SIG-M5 (cell line): ENCODE measurements at regions not wholly inside any gene's neighbourhood (a gene's known extent, or its start where the extent isn't known, plus 50 kb on each side); places are given as distances from the start of the nearest gene placed in this dataset.
A peak's percentile ranks its signal among the peaks of the same experiment; 100 is the strongest.

ENCODE experiments used
- DNase-seq: peaks from one replicate; lab custom pipeline; 2025; lab: John Stamatoyannopoulos, UW

GRCh38 chr1:182193908-182194550, 132.5 kb upstream of the ZNF648 start:
- peak; percentile 52 for DNase-seq

DNA sequence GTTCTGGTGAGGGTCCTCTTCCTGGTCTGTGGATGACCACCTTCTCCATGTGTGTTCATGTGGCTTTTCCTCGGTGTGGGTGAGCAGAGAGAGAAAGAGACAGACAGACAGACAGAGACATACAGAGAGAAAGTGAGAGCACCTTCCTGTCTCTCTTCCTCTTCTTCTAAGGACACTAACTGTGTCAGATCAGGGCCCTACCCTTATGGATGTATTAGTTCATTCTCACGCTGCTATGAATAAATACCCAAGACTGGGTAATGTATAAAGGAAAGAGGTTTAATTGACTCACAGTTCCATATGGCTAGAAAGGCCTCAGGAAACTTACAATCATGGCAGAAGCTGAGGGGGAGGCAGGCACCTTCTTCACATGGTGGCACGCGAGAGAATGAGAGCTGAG, 131.5 kb upstream of the ZNF648 start:
- no peak for DNase-seq

- no peak for DNase-seq
These were observed 130.7 kb upstream of the ZNF648 start for GRCh38 chr1:182192215-182192614.

- no peak for DNase-seq
These were observed 130.0 kb upstream of the ZNF648 start for GRCh38 chr1:182191381-182192115.

GRCh38 chr1:182189535-182190066, 128.1 kb upstream of the ZNF648 start:
- no peak for DNase-seq

- DNase-seq = no peak
These were observed 125.2 kb upstream of the ZNF648 start for GRCh38 chr1:182186757-182187146.

GRCh38 chr1:182185842-182186756, 124.6 kb upstream of the ZNF648 start:
- DNase-seq = no peak

DNA sequence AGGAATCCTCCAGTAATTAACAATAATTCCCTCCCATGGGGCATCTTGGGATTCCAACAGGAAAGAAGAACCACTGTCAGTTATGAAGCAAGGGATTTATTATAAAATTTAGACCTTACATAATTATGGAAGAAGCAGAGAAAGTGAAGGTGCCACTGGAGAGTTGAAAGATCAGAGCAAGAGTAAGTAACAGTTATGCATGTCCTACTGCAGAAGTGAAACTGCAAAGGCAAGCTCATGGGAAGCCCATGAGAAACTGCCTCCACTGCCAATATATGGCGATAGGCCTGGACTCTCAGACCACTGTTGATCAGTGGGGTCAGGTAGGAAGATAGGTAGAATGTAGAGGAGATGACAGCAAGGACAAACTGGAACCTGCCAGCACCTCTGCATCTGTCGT, 123.6 kb upstream of the ZNF648 start:
- DNase-seq = no peak

- DNase-seq = no peak
These were observed 122.1 kb upstream of the ZNF648 start for GRCh38 chr1:182183606-182184005.

DNA sequence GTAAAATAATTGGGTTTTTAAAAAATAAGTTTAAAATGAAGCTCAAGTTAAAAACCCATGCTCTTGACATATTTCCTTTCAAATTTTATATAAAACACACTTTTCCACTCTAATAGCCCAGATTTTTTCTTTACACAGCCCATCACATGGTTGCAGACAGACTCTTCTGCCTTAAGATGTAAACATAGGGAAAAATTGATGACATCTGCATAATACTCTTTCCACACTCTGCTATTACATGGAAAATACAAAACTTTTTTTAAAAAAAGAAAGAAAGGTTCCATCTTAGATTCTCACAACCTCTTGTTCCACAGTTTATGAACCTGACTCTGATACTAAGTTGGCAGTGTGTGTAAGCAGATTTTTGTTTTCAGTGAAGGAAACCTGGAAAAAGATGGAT, 120.8 kb upstream of the ZNF648 start:
- no peak for DNase-seq

GRCh38 chr1:182181167-182181572, 119.7 kb upstream of the ZNF648 start:
- no peak for DNase-seq

- DNase-seq = peak; percentile 81
These were observed 113.9 kb upstream of the ZNF648 start for GRCh38 chr1:182175361-182175931.

DNA sequence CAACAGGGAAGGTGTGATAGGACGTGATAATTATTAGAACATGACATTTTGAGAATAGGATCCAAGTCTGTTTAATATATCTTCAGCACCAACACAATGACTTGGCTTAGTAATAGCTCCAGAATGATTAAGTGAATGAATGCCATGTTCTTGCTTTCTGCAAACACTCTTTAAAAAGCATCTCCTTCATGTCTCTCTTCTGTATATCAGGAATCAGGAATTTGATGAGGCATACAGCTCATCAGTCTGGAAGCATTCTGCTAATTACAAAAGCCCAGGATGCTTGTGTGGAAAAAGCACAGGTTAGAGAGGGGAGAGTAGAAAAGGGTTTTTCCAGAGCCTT, 113.0 kb upstream of the ZNF648 start:
- DNase-seq = no peak

DNA sequence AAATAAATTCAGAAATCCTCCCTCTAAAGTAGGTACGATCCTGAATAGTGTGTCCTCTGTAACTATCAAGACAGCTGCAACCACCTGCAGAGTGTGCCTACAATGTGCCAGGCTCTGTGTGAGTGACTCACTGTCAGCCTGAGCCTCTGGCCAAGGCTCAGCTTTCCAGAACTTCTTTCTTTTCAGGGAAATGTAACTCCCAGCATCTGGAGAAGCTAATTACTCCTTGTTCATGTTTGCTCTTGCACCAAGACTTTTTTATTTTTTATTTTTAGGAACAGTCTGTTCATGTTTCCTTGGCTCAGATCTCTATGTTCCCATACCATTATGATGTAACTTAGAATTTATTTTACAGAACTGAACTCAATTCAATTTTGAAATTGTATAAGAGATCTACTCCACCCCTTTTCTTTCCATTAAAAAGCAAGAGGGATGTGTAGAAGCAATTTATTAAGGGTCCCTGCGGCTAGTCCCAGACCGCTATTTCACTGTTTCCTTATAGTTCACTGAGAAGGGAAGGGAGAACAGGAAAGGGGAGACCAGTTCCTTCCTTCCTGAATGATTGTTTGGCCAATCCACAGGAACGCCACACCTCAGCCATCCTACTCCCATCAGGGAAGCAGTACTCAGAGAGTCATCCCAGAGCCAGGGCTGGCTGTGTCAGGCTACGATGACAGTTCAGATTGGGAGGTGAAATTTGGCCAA, 112.4 kb upstream of the ZNF648 start:
- DNase-seq = no peak

- DNase-seq = no peak
These were observed 111.2 kb upstream of the ZNF648 start for GRCh38 chr1:182172699-182173098.

GRCh38 chr1:182170891-182171461, 109.5 kb upstream of the ZNF648 start:
- peak; percentile 70 for DNase-seq

DNA sequence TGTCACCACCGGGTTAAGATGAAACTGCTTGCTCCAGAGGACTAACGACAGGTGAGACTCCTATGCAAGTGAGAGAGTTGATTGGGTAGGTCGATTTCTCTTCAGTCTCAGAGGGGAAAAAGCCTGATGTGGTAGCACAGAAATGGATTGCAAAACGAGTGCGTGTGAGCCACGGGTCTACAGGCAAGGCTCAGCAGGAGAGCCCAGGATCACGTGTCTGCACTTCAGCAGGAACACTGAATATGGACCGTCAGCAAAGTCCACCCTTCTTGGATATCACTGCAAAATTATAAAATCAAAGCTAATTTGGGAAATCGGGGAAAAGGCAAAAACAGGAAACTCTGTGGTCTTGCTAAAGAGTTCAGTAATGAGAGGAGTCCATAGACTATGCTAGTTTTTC, 107.7 kb upstream of the ZNF648 start:
- DNase-seq = no peak

GRCh38 chr1:182166750-182167149, 105.2 kb upstream of the ZNF648 start:
- DNase-seq = no peak

- DNase-seq = no peak
These were observed 104.8 kb upstream of the ZNF648 start for GRCh38 chr1:182166321-182166720.

- no peak for DNase-seq
These were observed 102.8 kb upstream of the ZNF648 start for GRCh38 chr1:182164273-182164672.

DNA sequence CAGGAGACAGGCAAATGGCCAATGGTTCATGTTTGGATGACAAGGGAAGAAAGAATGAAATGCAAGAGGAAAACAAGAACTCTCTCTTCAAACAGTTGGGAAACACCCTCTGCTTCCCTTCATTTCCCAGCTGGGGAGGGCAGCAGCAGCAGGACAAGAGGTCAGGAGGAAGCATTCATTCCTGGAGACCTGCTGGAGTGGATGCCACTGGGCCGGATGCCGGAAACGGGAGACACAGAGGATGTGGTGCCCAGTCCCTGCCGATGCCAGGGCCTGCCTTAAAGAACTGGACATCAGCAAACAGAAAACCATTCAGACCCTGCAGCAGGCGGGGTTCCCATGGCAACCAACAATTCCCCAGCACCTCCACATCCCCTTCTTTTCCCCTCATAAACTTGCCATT, 102.3 kb upstream of the ZNF648 start:
- no peak for DNase-seq
